ENCODE measurements at regions not wholly inside any gene's neighbourhood (a gene's known extent, or its start where the extent isn't known, plus 50 kb on each side); places are given as distances from the start of the nearest gene placed in this dataset.

DNA sequence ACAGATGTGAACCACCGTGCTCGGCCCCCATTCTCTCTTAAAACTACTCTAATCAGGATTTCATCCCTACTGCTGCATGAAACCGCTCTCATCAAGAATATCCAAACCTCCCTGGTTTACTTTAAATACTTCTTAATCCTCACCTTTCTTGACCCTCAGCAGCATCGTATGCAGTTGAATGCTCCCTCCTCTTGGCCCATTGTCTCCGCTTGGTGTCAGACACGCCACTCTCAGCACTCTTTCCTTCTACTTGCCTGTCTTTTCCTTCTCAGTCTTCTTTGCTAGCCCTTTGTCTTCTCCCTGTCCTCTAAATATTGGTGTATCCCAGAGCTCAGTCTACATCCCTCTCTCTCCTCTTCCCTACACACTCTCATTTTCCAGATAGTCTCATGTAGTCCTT lies 314.9 kb downstream of the MRPL39 start:
- no peaks in the 10 kb centered on the region for H3K36me3 ChIP-seq
- H3K27ac ChIP-seq = no peak overlapping the region
- H3K9me3 ChIP-seq = no peaks in the 10 kb centered on the region
- ATAC-seq (no peak), DNase-seq (no peak)
- WGBS (ENCODE audit: insufficient coverage, low coverage, low lambda C conversion rate, missing lambda C conversion rate) = 55% methylated on average over 6 of the region's 6 CpGs
- TF ChIP-seq, protein P1, sequence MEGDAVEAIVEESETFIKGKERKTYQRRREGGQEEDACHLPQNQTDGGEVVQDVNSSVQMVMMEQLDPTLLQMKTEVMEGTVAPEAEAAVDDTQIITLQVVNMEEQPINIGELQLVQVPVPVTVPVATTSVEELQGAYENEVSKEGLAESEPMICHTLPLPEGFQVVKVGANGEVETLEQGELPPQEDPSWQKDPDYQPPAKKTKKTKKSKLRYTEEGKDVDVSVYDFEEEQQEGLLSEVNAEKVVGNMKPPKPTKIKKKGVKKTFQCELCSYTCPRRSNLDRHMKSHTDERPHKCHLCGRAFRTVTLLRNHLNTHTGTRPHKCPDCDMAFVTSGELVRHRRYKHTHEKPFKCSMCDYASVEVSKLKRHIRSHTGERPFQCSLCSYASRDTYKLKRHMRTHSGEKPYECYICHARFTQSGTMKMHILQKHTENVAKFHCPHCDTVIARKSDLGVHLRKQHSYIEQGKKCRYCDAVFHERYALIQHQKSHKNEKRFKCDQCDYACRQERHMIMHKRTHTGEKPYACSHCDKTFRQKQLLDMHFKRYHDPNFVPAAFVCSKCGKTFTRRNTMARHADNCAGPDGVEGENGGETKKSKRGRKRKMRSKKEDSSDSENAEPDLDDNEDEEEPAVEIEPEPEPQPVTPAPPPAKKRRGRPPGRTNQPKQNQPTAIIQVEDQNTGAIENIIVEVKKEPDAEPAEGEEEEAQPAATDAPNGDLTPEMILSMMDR (IDR thresholded peaks at IDR 0.05) = no peak
- TF ChIP-seq POLR2A (IDR thresholded peaks at IDR 0.05) = no peak
- intact Hi-C loops (cut with DNase I) = no loop called here
- H3K4me1 ChIP-seq = no peaks in the 10 kb centered on the region
- H3K4me3 ChIP-seq = no peak overlapping the region
- no peaks in the 10 kb centered on the region for H3K27me3 ChIP-seq

DNA sequence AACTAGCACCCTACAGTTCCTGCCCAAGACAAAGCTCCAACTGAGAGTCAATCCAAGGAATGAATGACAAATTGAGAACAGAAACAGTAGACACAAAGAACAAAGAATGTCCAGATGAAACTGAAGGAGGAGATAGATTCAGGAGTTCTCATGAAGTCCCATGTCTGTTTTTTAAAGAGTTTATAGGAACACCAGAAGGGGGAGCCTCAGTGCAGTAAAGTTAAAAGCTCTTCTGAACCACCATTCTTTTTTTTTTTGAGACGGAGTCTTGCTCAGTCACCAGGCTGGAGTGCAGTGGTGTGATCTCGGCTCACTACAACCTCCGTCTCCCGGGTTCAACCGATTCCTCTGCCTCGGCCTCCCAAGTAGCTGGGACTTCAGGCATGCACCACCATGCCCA lies 323.6 kb downstream of the MRPL39 start:
- ATAC-seq (peak in 2 of 4 donors; percentile 31 to 58), DNase-seq (no peak)
- Histone ChIP-seq H3K27me3 (no peaks in the 10 kb centered on the region), H3K4me3 (no peak overlapping the region), H3K27ac (no peak overlapping the region), H3K9me3 (no peaks in the 10 kb centered on the region), H3K36me3 (no peaks in the 10 kb centered on the region), H3K4me1 (no peaks in the 10 kb centered on the region)
- intact Hi-C loops (cut with DNase I) = no loop called here
- WGBS (ENCODE audit: insufficient coverage, low coverage, low lambda C conversion rate, missing lambda C conversion rate) = 50% methylated on average over 6 of the region's 6 CpGs
- no peak for TF ChIP-seq POLR2A (IDR thresholded peaks at IDR 0.05)
- TF ChIP-seq, protein P1 (IDR thresholded peaks at IDR 0.05) = peak in 3 of 4 donors; percentile 22 to 40 (median 30)

DNA sequence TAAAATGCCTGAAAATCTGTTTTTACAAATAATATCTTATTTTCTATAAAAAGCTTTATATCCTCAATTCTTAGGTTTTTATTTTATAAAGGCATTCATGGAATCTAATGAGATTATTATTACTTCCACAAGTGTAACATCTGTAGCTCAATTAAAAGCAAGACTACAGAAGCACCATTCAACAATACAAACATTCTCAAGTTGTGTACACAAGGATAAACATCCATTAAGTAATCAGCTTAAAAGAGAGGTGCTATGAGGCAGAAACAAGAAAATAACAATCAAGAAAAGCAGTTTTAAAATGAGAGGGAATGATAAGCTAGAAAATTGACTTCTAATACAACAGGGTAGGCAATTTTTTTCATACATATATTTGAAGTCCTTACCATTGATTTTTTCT lies 326.1 kb downstream of the MRPL39 start:
- ATAC-seq = no peak
- intact Hi-C loops (cut with DNase I) = no loop called here

DNA sequence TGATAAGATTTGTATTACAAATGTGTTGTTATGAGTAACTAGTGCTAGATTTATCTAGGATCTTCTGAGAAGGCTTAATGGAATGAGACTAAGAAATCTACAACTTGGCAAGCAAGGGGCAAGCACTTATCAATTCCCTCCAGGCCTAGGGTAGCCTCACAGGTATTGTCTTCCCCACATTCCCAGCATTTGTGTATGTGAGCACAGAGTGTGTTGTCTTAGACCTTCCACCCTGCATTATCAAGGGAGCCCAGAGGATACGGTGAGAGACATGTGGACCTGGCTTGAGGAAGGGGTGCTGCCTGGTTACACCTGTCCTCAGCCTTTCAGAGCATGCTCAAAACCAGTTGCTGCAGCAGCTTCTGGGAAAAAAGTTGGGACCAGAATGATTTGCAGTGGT lies 327.2 kb downstream of the MRPL39 start:
- WGBS (ENCODE audit: insufficient coverage, low coverage, low lambda C conversion rate, missing lambda C conversion rate) = 14% methylated on average over 1 of the region's 1 CpG
- Histone ChIP-seq H3K4me3 (no peak overlapping the region), H3K4me1 (no peaks in the 10 kb centered on the region), H3K27ac (no peak overlapping the region), H3K36me3 (no peaks in the 10 kb centered on the region), H3K9me3 (no peaks in the 10 kb centered on the region), H3K27me3 (no peaks in the 10 kb centered on the region)
- no peak for ATAC-seq
- TF ChIP-seq POLR2A (IDR thresholded peaks at IDR 0.05) = no peak
- TF ChIP-seq, protein P1 (IDR thresholded peaks at IDR 0.05) = no peak
- DNase-seq = no peak
- intact Hi-C loops (cut with DNase I) = no loop called here

More for the DNA sequence above, 326.1 kb downstream of the MRPL39 start:
- no peaks in the 10 kb centered on the region for H3K36me3 ChIP-seq
- no peak overlapping the region for H3K27ac ChIP-seq
- H3K9me3 ChIP-seq = no peaks in the 10 kb centered on the region
- DNase-seq = no peak
- H3K27me3 ChIP-seq = no peaks in the 10 kb centered on the region
- no peaks in the 10 kb centered on the region for H3K4me1 ChIP-seq
- H3K4me3 ChIP-seq = no peak overlapping the region
- no peak for TF ChIP-seq POLR2A (IDR thresholded peaks at IDR 0.05)
- TF ChIP-seq, protein P1 (IDR thresholded peaks at IDR 0.05) = no peak

DNA sequence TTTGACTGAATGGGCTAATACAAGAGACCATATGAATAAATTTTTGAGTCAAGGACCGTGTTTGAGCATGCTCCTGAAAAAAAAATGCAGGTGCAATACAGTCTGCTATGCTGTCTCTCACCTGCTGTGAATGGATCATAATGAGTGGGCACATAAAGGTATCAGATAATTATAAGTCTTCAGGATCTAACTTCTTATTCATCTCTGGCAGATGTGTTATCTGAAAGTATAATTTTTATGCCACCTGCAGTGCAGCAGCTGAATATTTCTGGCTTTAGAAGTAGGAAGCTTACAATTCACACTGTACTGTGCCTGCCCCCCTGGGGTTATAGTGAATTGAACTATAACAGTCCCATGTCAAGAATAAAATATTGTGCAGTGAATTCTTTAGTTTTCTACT lies 333.3 kb downstream of the MRPL39 start:
- Histone ChIP-seq H3K4me3 (no peak overlapping the region), H3K9me3 (no peaks in the 10 kb centered on the region), H3K36me3 (no peaks in the 10 kb centered on the region), H3K27ac (no peak overlapping the region), H3K4me1 (no peaks in the 10 kb centered on the region), H3K27me3 (no peaks in the 10 kb centered on the region)
- intact Hi-C loops (cut with DNase I) = no loop called here
- TF ChIP-seq, protein P1 (IDR thresholded peaks at IDR 0.05) = no peak
- no peak for TF ChIP-seq POLR2A (IDR thresholded peaks at IDR 0.05)
- no peak for ATAC-seq
- DNase-seq = no peak
- WGBS (ENCODE audit: insufficient coverage, low coverage, low lambda C conversion rate, missing lambda C conversion rate) = 30% methylated on average over 1 of the region's 1 CpG
